Body of pancreas (tissue), 4 donors: ENCODE measurements at regions not wholly inside any gene's neighbourhood (a gene's known extent, or its start where the extent isn't known, plus 50 kb on each side); places are given as distances from the start of the nearest gene placed in this dataset.

Source experiments
- POLR2A ChIP-seq, 3 donors: fragments of 450-650 bp; IDR thresholded peaks; one replicate each; pipeline ENCODE4 v1.6.1; 2016; ENCODE audit warnings: antibody characterized with exemption in 3 of 3, mild to moderate bottlenecking in 2 of 3
- TF ChIP-seq, protein P1 (sequence below), 7 experiments: fragments of 450-650 bp in 4 of 7; fragments of 200-600 bp in 3 of 7; sonication (generic) in 3 of 7; IDR thresholded peaks; one replicate each; pipeline ENCODE4 v1.5.1; 2016 to 2019; ENCODE audit warnings: antibody characterized with exemption in 7 of 7

DNA sequence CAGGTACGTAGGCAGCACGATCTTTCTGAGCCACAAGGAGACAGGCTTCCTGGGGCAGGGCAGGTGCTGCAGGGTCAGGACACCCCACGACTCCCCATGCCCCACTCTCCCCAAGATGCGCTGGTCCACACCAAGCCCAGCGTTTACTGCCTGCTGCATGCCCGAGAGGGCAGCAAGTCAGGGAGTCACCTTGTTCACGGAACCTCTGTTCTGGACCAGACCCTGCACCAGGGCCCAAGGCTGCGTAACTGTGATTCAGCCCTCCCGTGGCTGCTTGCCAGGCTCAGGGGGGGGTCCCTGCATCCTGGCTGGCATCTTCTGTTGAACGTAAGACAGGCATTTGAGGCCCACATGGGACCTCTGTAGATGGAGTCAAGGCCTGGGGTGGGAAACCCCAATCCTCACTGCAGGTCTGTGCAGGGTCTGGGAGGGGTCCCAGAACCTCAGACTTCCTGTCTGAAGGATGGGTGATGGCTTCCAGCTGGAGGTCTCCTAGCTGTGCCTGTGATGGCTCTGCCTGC lies 228.6 kb upstream of the RTL1 start:
- TF ChIP-seq, protein P1, sequence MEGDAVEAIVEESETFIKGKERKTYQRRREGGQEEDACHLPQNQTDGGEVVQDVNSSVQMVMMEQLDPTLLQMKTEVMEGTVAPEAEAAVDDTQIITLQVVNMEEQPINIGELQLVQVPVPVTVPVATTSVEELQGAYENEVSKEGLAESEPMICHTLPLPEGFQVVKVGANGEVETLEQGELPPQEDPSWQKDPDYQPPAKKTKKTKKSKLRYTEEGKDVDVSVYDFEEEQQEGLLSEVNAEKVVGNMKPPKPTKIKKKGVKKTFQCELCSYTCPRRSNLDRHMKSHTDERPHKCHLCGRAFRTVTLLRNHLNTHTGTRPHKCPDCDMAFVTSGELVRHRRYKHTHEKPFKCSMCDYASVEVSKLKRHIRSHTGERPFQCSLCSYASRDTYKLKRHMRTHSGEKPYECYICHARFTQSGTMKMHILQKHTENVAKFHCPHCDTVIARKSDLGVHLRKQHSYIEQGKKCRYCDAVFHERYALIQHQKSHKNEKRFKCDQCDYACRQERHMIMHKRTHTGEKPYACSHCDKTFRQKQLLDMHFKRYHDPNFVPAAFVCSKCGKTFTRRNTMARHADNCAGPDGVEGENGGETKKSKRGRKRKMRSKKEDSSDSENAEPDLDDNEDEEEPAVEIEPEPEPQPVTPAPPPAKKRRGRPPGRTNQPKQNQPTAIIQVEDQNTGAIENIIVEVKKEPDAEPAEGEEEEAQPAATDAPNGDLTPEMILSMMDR (IDR thresholded peaks at IDR 0.05) = no peak
- no peak for TF ChIP-seq POLR2A (IDR thresholded peaks at IDR 0.05)
